RWPE1 (cell line): ENCODE measurements at regions not wholly inside any gene's neighbourhood (a gene's known extent, or its start where the extent isn't known, plus 50 kb on each side); places are given as distances from the start of the nearest gene placed in this dataset.

ENCODE experiments used
- CTCF ChIA-PET: fragments of 350-600 bp; sonication (Branson Sonifier 250); formaldehyde crosslinking; extraction: SDS; loops from one replicate; lab custom pipeline; 2021; lab: Yijun Ruan, JAX
- POLR2A ChIA-PET: fragments of 400-600 bp; formaldehyde crosslinking; extraction: SDS; loops from one replicate; lab custom pipeline; 2020; ENCODE audit warnings: antibody characterized with exemption; ENCODE audit not compliant: low non-redundant PET; lab: Yijun Ruan, JAX
- DNase-seq: peaks from one replicate; pipeline ENCODE4 v3.0.0; 2012; ENCODE audit warnings: low spot score
- H3K27ac ChIP-seq: fragments of 450-650 bp; 2 replicates; pipeline ENCODE4 v1.5.1; 2017
- TF ChIP-seq, protein P1 (sequence below): fragments of 450-650 bp; conservative IDR thresholded peaks from 2 replicates; pipeline ENCODE4 v1.5.1; 2017; ENCODE audit warnings: low read depth, mild to moderate bottlenecking

DNA sequence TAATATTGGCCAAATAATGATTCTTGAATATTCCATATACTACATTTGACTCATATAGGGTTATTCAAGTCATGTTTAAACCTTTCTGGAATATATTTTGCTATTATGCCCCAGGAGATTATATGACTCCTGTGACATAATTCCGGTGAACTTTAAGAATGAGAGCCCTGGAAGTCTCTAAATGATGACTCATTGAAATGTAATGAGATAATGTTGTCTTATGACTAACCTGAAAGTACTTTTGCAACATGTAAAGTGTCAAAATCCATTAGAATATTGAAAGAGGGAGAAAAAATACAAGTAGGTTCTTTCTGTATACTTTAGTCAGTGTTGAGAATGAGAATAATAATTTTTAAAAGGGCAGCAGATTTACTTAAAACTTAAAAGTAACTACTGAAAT lies 830.4 kb downstream of the MAT2B start:
- ChIA-PET POLR2A (no interaction called here), CTCF (no interaction called here)
- H3K27ac ChIP-seq = no peak overlapping the region
- TF ChIP-seq, protein P1, sequence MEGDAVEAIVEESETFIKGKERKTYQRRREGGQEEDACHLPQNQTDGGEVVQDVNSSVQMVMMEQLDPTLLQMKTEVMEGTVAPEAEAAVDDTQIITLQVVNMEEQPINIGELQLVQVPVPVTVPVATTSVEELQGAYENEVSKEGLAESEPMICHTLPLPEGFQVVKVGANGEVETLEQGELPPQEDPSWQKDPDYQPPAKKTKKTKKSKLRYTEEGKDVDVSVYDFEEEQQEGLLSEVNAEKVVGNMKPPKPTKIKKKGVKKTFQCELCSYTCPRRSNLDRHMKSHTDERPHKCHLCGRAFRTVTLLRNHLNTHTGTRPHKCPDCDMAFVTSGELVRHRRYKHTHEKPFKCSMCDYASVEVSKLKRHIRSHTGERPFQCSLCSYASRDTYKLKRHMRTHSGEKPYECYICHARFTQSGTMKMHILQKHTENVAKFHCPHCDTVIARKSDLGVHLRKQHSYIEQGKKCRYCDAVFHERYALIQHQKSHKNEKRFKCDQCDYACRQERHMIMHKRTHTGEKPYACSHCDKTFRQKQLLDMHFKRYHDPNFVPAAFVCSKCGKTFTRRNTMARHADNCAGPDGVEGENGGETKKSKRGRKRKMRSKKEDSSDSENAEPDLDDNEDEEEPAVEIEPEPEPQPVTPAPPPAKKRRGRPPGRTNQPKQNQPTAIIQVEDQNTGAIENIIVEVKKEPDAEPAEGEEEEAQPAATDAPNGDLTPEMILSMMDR = no peak
- peak; percentile 70 for DNase-seq

DNA sequence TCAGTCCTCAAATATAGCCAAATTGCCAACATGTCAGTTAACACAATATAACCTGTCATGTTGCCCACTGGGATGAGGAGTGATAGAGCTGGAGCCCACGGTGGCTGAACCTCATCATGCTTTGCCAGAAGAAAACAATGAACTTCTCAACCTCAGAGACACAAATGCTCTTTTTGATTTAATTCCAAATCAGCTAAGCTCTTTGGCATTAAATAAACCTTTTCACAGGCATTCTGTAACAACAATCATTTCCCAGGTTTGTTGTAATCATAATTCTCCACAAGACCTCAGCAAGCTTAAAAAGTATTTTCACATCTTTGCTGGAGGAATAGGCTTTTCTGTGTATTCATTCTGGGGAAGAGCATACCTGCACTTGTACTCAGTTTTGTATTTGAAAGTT lies 830.9 kb downstream of the MAT2B start:
- no peak overlapping the region for H3K27ac ChIP-seq
- ChIA-PET POLR2A (no interaction called here), CTCF (interaction anchor here (0.7 kb wide), 1 partner anchor 16 kb away, joined by 6 read pairs; no protein-coding TSS in a partner anchor)
- DNase-seq = no peak
- TF ChIP-seq, protein P1 = no peak

- POLR2A ChIA-PET = no interaction called here
- no peak for DNase-seq
- TF ChIP-seq, protein P1 = no peak
- CTCF ChIA-PET = interaction anchor here (0.6 to 0.7 kb wide), 2 partner anchors 15 to 53 kb away, joined by 3 to 6 read pairs; no protein-coding TSS in a partner anchor
- H3K27ac ChIP-seq = no peak overlapping the region
Measured at GRCh38 chr5:164336906-164337305, 831.5 kb downstream of the MAT2B start.

- no peak overlapping the region for H3K27ac ChIP-seq
- TF ChIP-seq, protein P1 = no peak
- ChIA-PET POLR2A (no interaction called here), CTCF (interaction anchor here (0.6 kb wide), 2 partner anchors 19 to 768 kb away, joined by 3 to 4 read pairs; no protein-coding TSS in a partner anchor)
- DNase-seq = no peak
Measured at GRCh38 chr5:164341056-164341619, 835.7 kb downstream of the MAT2B start.

DNA sequence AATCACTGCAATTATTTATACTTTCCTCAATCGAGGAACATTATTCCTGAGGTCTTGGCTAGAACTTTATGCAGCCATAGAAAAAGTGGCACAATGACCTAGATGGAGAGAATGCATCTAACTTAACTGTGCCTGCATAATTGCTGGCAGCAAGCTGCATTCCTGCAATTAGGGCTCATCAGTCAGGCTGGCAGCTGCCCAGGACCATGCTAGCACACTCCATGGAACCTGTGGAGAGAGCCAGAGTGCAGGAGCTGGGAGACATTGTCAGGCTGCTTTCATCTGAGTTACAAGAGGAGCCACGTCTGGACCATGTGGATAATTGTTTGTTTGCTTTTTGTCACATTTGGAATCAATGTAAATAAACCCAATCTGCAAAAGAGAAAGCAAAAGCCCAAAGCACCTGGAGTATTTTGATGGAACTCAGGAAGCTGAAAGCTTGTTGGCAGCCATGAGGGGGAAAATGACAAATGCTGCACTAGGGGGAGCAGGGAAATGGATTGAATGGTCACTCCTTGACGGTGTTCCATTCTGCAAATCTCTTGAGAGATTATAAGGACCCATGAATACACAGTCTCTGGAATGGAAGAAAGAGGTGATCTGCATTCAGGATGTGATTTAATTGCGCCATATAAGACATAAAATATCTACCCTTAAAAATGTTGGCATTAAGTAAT lies 839.9 kb downstream of the MAT2B start:
- peak overlapping the region; percentile 35; the same call in 1 of the 2 replicates for H3K27ac ChIP-seq
- DNase-seq = peak; percentile 20
- ChIA-PET CTCF (interaction anchor here (0.6 to 1.1 kb wide), 2 partner anchors 118 to 267 kb away, joined by 3 to 4 read pairs; no protein-coding TSS in a partner anchor), POLR2A (no interaction called here)
- TF ChIP-seq, protein P1 = no peak

- POLR2A ChIA-PET = no interaction called here
Measured at GRCh38 chr5:164345853-164346252, 840.4 kb downstream of the MAT2B start.

More at GRCh38 chr5:164345853-164346252, 840.4 kb downstream of the MAT2B start:
- TF ChIP-seq, protein P1 = no peak
- CTCF ChIA-PET = interaction anchor here (0.6 kb wide), 1 partner anchor 666 kb away, joined by 3 read pairs; no protein-coding TSS in a partner anchor
- DNase-seq = no peak
- H3K27ac ChIP-seq = no peak overlapping the region
